ENCODE measurements at regions not wholly inside any gene's neighbourhood (a gene's known extent, or its start where the extent isn't known, plus 50 kb on each side); places are given as distances from the start of the nearest gene placed in this dataset.

- TF ChIP-seq DZIP1 (CRISPR knock-in tag; IDR thresholded peaks at IDR 0.05) (no peak), MATR3 (CRISPR knock-in tag; IDR thresholded peaks at IDR 0.05) (no peak), RFXAP (CRISPR knock-in tag; IDR thresholded peaks at IDR 0.05; ENCODE audit: borderline replicate concordance) (no peak), IKZF5 (CRISPR knock-in tag; IDR thresholded peaks at IDR 0.05) (no peak; the same call in 1 of the 2 replicates), ZBTB38 (CRISPR knock-in tag; IDR thresholded peaks at IDR 0.05) (no peak), DBP (CRISPR knock-in tag; IDR thresholded peaks at IDR 0.05; ENCODE audit: not compliant biosample characterization) (no peak), PREB (CRISPR knock-in tag; IDR thresholded peaks at IDR 0.05) (no peak), MLLT10 (CRISPR knock-in tag; IDR thresholded peaks at IDR 0.05) (no peak), THAP9 (CRISPR knock-in tag; IDR thresholded peaks at IDR 0.05; ENCODE audit: borderline replicate concordance) (no peak), ZZZ3 (CRISPR knock-in tag; IDR thresholded peaks at IDR 0.05; ENCODE audit: borderline replicate concordance) (no peak), LCORL (IDR thresholded peaks at IDR 0.05) (no peak), LCORL (CRISPR knock-in tag; IDR thresholded peaks at IDR 0.05) (peak; percentile 80), ELK4 (CRISPR knock-in tag; IDR thresholded peaks at IDR 0.05; ENCODE audit: borderline replicate concordance) (no peak), ZGPAT (CRISPR knock-in tag; IDR thresholded peaks at IDR 0.05) (peak; percentile 42; the same call in 1 of the 2 replicates), HOXD1 (CRISPR knock-in tag; IDR thresholded peaks at IDR 0.05) (no peak), ZKSCAN1 (IDR thresholded peaks at IDR 0.05; ENCODE audit: low read length) (peak; percentile 42; the same call in 1 of the 2 replicates), REPIN1 (CRISPR knock-in tag; IDR thresholded peaks at IDR 0.05; ENCODE audit: borderline replicate concordance, low read depth) (peak; percentile 29; the same call in 1 of the 2 replicates), ZNF598 (CRISPR knock-in tag; IDR thresholded peaks at IDR 0.05; ENCODE audit: borderline replicate concordance) (no peak), RCOR2 (CRISPR knock-in tag; IDR thresholded peaks at IDR 0.05) (peak; percentile 90)
These were observed 126.7 kb upstream of the PWP1 start (continued) for GRCh38 chr12:107558816-107559382.
